Esophagus squamous epithelium (tissue), 4 donors: ENCODE measurements at regions not wholly inside any gene's neighbourhood (a gene's known extent, or its start where the extent isn't known, plus 50 kb on each side); places are given as distances from the start of the nearest gene placed in this dataset.

Experiments
- CTCF ChIP-seq, 6 experiments: fragments of 450-650 bp in 4 of 6; fragments of 200-600 bp in 2 of 6; sonication (generic) in 2 of 6; IDR thresholded peaks; one replicate each; pipeline ENCODE4 v1.5.1; 2016 to 2019; ENCODE audit warnings: antibody characterized with exemption in 6 of 6, mild to moderate bottlenecking in 4 of 6, moderate library complexity in 4 of 6
- POLR2A ChIP-seq, 4 donors: fragments of 450-650 bp; IDR thresholded peaks; one replicate each; pipeline ENCODE4 v1.6.1; 2017; ENCODE audit warnings: antibody characterized with exemption in 4 of 4, mild to moderate bottlenecking in 4 of 4, moderate library complexity in 3 of 4

GRCh38 chr14:53523226-53523625, 370.1 kb upstream of the DDHD1 start:
- TF ChIP-seq CTCF (IDR thresholded peaks at IDR 0.05) (no peak), POLR2A (IDR thresholded peaks at IDR 0.05) (no peak)
